ENCODE measurements at regions not wholly inside any gene's neighbourhood (a gene's known extent, or its start where the extent isn't known, plus 50 kb on each side); places are given as distances from the start of the nearest gene placed in this dataset.

DNA sequence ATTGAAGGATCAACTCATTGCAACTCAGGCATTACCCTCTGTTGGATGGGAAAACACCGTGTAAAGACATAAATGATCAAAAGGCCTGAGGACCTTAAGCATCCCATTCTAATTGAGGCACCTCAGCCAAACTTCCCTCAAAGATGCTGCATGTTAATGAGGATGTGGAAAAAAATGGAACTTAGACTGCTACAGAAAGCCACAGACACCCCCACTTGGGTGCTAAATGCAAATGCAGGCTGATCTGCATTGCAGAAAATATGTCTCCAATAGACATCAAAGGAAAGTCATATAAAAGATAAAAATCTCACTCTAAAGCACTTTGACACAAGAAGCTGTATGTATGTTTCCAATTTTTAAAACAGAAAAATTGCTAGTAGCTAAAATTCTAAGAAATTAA, 504.7 kb downstream of the KCNJ3 start:
- TF ChIP-seq CTCF (IDR thresholded peaks at IDR 0.05), result 0 out of 2 replicates have a peak, but pooled peaks have one; percentile 7
- TF ChIP-seq ZFX (IDR thresholded peaks at IDR 0.05; ENCODE audit: borderline replicate concordance), result no peak
